Esophagus muscularis mucosa (tissue), 3 donors: ENCODE measurements at regions not wholly inside any gene's neighbourhood (a gene's known extent, or its start where the extent isn't known, plus 50 kb on each side); places are given as distances from the start of the nearest gene placed in this dataset.

Experiments
- CTCF ChIP-seq, 3 experiments: fragments of 200-600 bp in 2 of 3; fragments of 450-650 bp in 1 of 3; sonication (generic) in 2 of 3; IDR thresholded peaks; one replicate each; pipeline ENCODE4 v1.5.1; 2017 to 2019; ENCODE audit warnings: antibody characterized with exemption in 3 of 3, mild to moderate bottlenecking in 2 of 3, moderate library complexity in 1 of 3
- POLR2A ChIP-seq: fragments of 450-650 bp; IDR thresholded peaks from one replicate; pipeline ENCODE4 v1.6.1; 2017; ENCODE audit warnings: antibody characterized with exemption, moderate library complexity, mild to moderate bottlenecking, low read depth

GRCh38 chr2:194176134-194176533 is 1480.9 kb upstream of the SLC39A10 start:
- no peak for TF ChIP-seq CTCF (IDR thresholded peaks at IDR 0.05)
- TF ChIP-seq POLR2A, result no peak
